Epidermal melanocyte (primary cell): ENCODE measurements at regions not wholly inside any gene's neighbourhood (a gene's known extent, or its start where the extent isn't known, plus 50 kb on each side); places are given as distances from the start of the nearest gene placed in this dataset.

Experiments
- DNase-seq: peaks from one replicate; pipeline ENCODE4 v3.0.0; 2011; ENCODE audit warnings: low spot score; ENCODE audit not compliant: insufficient read length

DNA sequence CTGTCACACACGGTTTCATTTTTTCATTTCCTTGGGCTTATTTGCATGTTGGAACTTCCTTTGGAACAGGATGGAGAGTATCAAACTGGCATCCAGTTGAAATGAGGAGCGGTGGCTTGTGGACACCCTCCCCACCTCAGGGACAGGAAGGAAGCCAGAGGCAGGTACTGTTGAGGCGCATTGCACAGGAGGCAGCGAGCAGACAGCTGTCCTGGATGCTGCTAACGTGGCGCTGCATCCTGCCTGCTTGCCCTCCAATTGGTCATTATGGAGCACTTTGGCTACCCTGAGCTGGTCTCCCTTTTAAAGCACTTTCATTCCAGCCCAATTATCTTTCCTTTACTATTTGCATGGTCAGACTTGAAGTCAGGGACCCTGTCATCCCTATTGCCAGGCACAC, 80.7 kb upstream of the ITGA4 start:
- DNase-seq = no peak

- no peak for DNase-seq
Observed at GRCh38 chr2:181376999-181377398, 80.2 kb upstream of the ITGA4 start.

GRCh38 chr2:181378491-181378890, 78.7 kb upstream of the ITGA4 start:
- DNase-seq = no peak

DNA sequence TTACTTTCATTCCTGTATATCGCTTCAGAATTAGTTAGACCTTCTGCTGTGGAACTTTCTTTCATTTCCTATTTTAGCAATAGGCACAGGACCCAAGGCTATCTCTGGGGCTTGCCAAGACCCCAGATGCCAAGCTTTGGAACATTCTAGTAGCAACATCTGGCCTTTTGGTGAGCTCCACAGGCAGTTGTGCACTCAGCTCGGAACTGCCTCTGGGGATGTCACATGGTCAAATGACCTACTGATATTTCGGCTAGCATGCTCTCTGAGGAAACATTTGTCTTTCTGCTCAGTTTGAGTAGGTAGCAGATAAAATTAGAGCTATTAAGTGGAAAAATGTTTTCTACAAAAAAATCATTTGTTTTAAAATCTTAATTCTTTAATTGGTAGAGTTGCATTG, 76.6 kb upstream of the ITGA4 start:
- no peak for DNase-seq

- DNase-seq = no peak
Observed at GRCh38 chr2:181384923-181385322, 72.3 kb upstream of the ITGA4 start.

DNA sequence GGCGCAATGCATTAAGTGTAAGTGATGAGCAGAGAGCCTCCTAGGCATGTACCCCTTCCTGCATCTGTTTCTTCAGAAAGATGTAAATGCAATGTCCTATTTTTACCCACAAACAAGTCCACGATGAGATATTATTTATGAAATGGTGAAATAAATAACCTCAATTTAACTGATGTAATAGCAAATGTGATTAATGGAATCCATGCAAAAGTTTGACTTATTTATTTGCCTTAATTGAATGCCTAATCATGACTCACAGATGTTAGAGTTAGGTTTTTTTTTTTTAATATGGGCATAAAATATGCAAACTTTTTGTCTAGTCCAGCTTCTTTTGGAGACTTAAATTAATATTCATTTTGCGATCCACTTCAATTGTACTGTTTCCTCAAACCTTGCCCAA, 67.7 kb upstream of the ITGA4 start:
- DNase-seq = no peak

DNA sequence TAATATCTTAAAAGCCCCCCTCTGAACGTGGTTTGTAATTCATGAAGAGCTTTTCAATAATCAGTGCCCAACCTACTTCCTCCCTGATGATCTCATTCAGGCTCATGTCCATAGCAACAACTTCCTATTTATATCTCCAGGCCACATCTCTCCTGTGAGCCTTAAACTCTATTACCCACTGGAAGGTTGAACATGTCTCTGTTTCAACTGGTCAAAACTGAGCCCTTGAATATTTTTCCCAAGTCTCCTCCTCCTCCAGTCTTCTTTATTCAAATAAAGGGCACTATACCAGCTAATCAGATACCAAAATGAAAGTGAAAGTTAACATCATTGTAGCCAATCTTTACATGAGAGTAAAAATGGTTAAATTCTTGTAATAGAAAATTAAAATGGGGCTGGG, 63.7 kb upstream of the ITGA4 start:
- no peak for DNase-seq

GRCh38 chr2:181394741-181395437, 62.3 kb upstream of the ITGA4 start:
- DNase-seq = no peak

- DNase-seq = no peak
Observed at GRCh38 chr2:181395851-181396250, 61.3 kb upstream of the ITGA4 start.

GRCh38 chr2:181396256-181397123, 60.7 kb upstream of the ITGA4 start:
- DNase-seq = no peak

DNA sequence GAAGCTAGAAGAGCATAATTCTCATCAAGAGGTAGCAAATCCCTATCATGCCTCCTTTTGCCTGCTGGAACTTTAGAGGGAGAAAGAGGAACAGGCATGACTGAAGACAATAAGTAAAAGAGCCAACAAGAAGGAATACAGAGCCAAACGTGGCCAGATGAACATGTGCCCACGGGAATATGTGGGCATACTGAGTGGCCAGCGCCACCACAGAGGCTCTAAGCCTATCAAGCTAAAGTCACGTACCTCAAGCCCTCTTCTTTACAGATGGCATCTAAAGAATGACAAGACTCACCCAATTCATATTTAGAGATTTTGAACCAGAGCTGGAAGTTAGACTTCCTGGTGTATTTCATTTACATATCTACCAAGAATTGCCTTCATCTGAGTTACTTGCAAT, 59.9 kb upstream of the ITGA4 start:
- no peak for DNase-seq

- DNase-seq = no peak
Observed at GRCh38 chr2:181398000-181398399, 59.2 kb upstream of the ITGA4 start.

DNA sequence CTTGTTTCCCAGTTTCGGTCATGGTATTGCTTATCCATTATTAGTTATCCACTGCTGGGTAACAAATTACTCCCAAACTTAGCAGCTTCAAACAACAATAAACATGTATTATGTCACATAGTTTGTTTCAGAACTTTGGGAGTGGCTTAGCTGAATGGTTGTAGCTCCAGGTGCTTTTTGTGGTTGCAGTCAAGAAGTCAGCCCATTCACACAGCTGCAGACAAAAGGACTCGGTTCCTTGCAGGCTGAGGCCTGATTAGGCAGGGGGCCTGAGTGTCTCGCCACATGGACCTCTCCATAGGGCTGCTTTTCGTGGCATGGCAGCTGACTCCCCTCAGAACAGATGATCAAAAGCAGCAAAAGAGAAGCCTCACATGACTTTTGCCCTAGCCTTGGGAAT, 58.2 kb upstream of the ITGA4 start:
- no peak for DNase-seq

DNA sequence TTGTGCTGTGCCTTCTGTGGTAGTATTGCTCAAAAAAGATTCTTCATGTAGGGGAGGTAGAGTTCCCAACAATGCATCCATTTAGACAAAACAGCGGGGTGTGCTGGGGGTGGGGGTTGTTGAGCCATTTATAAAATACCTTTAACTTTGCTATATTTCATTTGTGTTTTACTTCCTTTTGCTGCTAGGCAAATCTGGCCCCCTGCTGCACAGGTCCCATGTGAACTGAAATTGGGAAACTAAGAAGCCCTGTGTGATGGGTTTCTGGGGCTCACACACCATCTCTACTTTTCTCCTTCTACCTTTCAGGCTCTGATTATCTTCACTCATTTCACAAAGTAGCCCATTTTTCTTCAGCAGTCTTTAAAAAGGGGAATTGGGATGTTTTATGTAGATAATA, 52.7 kb upstream of the ITGA4 start:
- no peak for DNase-seq

- DNase-seq = no peak
Observed at GRCh38 chr2:181407171-181407570, 50.0 kb upstream of the ITGA4 start.
